ENCODE measurements at regions not wholly inside any gene's neighbourhood (a gene's known extent, or its start where the extent isn't known, plus 50 kb on each side); places are given as distances from the start of the nearest gene placed in this dataset.

DNA sequence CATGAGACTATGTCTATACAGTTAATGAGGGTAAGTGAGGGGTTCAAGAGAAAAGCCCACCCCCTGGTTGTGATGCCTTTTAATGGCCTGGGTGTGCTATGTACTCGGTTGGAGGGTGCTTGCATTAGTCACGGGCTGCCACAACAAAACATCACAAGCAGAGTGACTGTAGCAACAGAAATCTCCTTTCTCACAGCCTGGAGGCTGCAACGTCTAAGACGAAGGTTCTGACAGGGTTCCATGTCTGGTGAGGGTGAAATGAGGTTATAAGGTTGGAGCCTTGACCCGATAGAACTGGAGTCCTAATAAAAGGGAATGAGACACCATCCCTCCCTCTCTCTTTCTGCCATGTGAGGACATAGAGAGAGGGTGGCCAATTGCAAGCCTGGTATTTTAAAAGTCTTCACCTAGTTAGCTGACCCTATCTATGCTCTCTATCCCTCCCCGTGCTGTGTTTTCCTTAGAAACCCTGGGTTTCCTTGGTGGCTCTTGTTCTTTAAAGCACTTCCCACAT, 126.0 kb upstream of the GDF10 start:
- DNase-seq = no peak

DNA sequence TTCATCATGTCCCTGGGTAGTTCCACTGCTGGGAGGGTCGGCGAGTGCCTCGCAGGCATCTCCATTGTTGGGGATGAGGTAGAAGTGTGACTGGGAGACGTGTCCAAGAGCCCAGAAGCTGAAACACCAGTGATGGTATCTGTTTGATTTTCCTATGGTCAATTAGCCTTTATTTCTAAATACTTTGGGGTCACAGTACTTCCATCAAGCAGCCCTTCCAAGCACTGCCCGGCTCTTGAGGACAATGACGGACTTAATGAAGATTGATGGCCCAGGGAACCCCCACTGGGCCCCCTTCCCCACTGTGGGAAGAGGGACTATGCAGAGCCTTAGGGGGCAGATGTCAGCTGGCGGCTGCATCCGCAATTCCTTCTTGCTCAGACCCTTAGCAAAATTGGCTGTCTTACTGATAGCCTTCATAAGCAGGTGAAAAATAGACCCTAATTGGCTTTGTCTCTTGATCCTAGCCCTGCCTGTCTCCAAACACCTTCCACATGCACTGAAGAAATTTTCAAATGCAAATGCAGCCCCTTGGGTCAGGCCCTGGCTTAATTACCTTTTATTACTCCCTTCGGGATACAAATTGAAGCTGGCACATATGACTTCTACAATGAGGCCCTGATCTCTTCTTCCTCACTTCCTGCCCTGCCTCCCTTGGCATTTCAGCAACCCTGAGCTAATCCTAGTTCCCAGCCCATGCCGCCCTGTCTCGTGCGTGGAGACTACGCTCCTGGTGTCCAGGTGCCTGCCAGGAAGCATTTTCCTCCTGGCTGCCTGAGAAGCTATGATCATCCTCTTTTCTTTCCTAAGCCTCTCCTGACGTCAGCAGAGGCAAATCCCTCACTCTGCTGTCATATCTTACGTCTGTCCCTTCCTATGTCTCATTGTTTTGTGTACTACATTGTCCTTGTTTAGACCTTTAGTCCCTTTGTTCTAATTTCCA, 124.5 kb upstream of the GDF10 start:
- DNase-seq = no peak

DNA sequence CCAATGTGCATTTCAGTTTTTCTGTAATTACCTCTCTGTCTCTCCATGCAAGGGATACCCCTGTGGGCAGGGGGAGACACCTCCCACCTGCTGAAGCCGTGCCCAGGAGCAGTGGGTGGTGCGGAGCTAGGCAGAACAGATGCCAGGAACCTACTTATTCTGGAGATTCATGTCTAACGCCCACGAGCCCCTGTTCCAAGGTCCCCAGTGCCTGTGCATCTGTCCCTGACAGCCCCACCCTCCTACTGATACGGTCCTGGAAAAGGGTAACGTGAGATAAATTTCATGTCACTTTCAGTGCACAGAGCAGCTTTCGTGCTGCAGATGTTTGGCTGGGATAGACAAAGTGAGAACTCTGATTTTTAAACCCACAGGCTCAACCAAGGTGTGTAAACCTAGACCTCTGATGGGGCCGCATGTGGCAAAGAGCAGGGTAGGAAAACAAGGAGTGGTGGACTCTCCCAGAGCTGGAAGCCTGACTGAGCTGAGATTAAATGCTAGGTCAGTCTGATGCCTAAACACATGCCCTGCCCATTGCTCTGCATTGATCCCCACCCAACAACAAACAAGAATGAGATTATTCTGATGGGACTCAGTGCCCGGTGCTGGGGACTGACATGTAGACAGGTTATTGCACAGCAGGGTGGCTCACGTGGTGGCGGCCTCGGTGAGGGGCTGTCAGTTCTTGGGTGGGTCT, 123.6 kb upstream of the GDF10 start:
- DNase-seq = no peak

DNA sequence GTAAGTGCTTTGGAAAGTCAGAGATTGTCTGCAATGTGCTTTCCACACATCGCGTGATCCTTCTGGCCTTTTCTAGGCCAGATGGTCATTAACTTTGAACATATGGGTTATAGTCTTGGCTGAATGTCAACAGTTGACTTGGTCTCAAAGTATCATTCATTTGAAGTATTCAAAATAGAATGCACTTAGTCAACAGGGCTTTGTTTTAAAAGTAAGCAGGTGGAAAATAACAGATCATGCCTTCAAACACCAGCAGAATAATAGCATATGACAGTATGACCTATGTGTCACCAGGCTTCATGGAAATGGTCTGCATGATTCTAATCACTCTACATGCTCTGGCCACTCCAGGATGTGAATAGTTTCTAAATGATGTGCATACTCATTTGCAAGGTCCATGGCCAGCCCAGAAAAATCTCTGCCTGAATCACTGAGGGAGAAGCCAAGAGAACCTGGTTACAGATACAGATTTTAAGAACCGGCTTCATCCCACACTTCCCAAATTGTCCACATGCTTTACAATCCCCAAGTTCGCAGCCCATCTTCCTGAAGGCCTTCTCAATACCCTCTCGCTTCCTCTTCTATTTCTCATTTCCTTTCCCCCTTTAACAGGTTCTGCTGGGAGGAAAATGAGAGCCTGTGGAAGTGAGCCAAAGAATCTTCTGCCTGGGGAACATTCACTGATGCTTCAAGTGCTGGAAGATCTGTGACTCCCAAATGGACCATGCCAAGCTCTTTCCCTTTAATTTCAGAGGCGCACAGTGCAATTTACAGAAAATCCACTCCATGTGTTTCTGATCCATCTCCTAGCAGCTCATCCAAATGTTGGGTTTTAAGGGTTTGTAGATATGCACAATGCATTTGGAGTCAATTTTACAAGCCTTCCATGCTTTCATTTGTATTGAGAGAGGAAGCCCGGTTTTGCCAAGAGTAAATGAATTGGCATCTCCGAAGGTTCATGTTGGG, 122.8 kb upstream of the GDF10 start:
- DNase-seq = no peak

DNA sequence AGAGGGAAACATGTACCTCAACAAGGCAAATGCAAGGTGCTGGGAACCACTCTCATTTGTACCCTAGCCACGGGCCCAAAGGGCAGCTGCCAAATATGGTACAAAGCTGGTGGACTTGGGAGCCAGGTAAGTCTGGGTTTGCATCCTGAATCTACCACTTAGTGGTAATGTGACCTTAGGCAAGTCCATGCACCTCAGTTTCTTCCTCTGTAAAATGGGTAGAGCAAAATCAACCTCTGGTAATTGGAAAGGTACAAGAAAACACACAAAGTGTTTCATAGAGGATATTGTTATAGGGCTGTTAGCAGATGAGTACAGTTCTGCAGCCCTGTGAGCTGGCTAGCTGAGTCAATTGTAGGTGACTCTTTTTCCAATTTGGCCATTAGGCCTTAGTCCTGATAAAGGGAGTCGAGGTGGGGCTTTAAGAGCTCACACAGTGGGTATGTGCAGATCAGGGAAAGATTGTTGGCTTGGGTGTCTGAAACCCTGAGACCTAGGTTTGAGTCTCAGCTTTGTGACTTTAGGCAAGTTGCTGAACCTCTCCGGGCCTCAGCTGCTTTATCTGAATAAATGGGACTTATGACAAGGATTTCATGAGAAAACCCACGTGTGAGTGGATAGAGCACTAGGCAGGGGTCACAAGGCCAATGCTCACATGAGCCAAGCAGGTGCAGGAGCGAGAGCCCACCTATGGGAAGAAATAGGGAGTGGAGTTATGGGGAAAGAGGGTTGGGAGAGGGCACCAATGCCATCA, 121.3 kb upstream of the GDF10 start:
- DNase-seq = no peak

DNA sequence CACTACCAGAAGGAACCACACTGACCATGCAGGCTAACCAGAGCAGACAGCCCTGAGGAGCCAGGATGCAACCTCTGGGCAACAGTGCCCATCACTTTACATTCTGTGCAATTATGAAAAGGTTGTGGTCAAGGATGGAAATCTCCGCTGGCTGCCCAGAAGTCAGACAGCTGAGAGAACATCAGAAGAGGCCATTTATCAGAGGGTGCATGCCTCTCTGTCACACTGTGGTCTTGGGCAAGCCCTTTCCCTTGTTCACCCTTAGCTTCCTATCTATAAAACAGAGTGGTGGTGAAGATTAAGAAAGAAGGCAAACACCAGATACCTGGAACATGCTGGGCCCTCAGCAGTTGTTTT, 120.7 kb upstream of the GDF10 start:
- DNase-seq = no peak

DNA sequence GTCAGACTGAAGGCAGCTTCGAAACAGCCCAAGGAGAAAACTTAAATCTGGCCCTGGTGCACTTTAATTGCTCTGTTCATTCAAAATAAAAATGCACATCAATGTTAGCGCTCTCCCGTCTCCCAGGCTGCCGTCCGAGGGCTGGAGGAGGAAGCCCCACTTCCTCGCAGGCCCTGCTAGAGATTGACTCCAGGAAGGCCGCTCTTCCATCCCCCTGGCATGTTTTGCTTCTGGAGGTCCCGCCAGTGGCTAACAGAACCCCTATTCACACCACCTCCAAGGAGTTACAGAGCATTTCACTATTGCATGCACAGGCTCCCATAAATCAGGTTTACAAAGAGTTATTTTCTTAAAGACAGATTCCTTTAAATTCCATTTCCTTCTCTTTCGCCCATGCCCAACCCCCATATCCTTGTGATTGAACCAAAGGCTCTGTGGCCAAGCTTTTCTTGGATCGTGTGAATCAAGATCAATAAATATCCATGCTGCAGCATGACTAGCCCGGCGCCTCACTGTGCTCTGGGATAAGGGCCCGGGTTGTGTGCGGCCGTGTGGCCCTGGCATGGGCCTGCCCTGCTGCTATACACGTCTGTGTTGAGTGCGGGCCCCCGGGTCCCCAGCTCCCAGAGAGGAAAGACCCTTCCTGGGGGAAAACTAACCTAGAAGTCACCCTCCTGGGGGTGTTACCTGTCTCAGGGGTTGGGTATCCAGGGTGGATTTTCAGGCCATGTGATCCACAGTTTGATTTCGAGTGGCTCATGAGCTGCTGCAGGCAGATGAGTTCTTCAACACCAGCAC, 118.7 kb upstream of the GDF10 start:
- no peak for DNase-seq

DNA sequence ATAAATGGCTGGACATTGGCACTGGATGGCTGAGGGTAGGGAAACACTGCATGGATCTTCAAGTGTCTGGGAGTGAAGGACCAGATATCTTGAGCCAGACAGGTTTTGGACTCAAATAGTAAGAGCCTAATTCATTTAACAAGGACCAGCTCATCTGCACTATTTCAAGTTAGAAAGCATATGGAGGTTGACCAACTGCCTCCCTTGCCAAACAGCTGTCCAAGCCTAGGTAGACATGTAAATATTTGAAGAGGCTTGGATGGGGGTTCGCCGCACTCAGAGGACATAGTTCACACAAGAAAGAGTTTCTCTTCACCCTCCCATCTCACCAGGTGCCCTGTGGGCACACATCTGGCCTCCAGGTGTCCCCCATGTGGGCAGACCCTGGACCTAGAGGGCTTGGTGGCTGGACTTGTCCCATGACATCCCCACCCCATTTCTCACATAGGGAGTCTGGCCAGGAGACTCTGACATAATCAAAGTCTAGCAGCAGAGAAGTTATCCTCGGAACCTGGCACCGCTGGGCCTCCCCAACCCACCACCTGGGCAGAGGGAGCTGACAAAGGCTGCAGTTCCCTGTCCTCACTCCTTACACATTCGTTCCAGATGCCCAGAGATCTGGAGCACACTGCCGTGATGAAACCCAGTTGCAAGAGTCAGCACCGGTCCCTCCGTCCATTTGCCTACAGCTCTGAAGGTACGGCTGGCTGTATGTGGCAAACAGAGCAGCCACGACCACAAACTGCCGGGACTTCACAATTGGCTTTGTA, 116.9 kb upstream of the GDF10 start:
- no peak for DNase-seq

DNA sequence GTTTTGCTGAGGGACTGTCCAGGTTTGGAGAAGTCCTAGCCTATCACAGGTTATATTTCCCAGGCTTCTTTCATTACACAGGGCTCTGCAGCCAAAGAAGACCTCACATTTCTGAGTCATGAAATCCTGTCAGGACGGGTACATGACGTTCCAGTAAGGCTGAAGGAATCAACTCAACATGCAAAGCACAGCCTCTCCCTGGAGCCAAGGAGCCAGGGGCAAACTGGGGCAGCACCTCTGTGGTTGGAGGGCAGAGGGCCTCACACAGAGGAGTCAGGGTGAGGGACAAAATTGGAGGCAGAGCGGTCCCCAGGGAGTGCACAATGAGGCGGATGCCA, 116.3 kb upstream of the GDF10 start:
- DNase-seq = no peak

DNA sequence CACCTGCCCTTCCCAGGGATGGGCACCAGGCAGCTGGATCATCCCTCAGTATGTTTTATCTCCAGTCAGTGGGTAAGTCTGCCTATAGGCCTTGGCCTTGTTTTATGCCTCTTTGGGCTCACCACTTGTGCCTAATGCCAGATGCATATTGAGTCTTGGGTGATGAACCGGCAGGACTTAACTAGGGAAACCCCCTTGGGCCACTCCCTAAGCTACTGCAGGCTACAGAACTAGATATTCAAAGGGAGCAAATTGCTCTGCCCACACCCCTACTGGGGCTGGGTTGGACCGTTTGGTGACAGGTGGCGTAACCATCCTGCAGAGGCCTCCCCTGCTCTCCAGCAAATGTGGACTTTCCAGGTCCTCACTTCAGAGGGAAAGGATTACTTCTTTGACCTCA, 115.7 kb upstream of the GDF10 start:
- DNase-seq = no peak

DNA sequence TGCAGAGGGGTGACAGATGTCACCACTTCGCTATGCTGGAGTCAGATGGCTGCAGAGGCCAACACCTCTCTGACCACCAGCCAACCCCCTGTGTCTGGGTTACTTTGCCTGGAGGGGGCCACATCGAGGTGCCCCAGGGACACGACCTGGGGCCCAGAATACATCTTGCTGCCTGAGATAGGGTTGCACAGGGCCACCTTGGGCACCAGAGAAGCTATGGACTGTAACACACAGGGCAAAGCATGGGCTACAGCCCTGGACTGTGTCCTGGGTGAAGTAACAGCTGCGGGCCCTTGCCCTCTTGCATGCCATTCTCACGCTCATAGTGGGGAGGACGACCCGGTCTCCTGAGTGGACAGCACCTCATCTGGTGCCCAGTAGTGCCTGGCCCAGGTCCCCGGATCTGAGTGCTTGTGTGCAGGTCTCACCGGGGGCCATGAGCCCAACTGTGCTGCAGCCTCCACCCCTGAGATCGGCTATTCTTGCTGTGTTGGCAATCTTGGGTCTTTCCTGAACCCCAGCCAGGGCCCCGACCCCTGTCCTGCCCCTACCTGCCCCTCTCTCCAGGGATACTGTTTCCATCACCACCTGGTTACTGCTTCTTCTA, 115.2 kb upstream of the GDF10 start:
- no peak for DNase-seq

DNA sequence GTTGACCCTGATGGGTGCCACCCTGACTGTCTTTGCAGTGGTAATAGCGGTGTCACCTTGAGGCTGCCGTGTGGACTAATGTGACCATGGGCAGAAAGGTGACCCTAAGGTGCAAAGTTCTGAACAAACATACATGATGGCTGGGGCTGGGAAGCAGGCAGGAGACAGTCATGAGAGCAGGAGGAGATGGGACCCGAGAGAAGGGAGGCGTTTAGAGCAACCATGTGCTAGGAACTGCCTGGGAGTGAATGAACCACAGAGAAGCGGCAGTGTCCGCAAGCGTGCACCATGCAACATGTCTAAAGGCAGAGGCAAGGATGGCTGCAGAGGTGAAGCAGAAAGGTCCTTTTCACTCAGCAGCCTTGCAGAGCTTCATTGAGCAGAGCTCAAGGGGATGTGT, 113.1 kb upstream of the GDF10 start:
- DNase-seq = no peak

DNA sequence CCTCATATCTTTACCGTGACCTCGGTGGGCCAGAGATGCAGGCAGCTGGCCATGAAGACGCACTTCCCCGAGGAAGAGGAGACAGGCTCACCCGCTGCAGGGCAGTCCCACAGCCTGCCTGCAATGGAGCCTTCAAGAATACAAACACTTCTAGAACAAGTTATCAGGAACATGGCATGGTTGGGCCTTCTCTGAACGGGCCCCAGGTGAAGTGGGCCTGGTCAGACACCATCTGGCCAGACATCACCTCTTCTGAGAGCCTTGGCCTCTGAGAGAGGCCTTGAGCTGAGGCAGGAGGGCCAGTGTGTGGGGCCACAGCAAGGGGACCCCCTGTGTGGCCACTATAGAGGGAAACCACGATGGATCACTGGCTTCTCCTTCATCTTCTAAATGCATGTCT, 112.4 kb upstream of the GDF10 start:
- no peak for DNase-seq

DNA sequence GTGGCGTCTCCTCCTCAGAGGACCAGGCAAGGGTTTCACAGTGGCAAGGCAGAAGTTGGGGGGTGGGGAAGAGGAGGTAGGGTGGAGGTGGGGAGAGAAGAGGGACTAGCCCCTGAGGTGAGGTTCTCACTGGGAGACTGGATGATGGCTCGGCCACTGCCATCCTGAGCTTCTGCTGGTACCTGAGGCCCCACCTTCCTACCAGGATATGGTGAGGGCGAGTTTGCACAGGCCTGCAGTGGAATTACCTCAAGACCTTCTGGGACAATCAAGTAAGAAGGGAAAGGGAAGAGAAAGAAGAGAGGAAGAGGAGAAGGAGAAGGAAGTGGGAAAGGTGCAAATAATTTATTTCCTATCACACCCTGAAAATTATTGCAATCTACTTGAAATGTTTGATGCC, 111.8 kb upstream of the GDF10 start:
- no peak for DNase-seq

DNA sequence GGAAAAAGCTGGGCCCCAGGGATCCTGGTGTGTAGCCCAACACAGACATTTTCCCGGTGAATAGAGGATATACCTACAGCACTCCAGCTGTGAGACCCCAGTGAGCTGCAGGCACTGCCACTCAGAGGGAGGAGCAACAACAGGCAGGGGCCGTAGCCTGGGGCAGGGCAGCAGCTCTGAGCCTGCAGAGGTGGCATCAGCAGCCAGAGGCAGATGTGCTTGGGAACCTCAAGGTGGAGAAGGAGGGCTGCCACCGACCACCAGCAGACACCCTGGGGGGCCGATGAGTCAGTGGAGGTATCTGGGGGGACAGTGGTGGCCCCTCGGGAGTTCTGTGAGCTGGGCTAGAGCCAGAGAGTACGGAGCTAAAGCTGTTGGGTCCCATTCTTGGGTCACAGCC, 110.2 kb upstream of the GDF10 start:
- no peak for DNase-seq

DNA sequence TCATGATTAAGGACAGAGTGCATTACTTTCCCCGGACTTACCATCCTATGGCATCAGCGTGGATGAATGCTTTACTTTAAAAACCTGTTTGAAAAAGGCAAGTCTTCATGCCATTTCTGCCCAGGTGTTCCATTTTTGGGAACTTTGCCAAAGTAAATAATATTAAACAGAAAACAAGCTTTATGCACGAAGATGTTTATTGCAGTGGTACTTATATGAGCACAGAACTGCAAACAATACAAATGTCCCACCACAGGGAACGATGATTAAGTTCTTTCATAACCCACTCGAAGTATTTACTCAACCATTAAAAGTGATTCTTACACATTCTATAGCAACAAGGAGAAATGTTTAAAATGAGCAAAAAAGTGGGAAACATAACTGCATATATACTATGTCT, 109.7 kb upstream of the GDF10 start:
- DNase-seq = no peak

DNA sequence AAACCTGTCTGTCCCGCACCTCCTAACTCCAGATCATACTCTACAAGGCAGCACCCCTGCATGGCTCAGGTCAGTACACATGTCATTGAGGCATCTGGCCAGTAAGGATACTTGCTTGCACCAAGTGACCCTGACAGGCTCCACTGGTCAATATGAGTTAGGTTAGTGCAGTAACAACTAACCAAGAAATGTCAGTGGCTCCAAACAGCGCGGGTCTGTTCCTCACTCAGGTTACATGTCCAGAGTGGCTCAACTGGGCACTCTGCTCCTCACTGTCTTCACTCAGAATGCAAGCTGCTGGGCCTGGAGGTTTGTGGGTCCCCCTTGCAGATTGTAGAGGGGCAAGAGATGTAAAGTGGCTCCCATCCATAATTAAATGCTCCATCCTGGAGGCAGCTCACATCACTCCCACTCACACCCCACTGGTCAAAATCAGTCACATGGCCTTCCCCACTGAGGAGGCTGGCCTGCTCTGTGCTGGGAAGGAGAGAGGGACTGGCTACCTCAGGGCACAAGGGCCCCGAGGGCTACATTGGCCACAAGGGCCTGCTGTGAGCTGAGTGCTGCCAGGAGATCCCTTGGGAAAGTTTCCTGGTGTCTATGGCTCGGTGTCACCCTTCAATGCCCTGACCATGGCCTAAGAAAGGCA, 109.1 kb upstream of the GDF10 start:
- no peak for DNase-seq

DNA sequence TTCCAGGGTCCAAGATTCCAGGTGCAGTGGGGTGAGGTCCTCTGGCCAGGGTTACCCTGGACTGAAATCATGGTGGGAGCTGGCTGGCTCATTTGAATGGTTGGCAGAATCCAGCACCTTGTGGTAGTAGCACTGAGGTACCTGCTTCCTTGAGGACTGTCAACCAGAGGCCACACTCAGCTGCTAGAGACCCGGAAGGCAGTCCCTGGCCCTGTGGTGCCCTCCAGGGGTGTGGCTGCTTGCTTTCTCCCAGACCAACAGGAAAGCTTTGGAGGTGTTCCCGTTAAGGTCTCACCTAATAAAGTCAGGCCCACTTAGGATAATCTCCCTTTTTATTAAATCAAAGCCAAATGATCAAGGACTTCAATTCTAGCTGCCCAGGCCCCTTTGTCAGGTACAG, 107.7 kb upstream of the GDF10 start:
- no peak for DNase-seq

DNA sequence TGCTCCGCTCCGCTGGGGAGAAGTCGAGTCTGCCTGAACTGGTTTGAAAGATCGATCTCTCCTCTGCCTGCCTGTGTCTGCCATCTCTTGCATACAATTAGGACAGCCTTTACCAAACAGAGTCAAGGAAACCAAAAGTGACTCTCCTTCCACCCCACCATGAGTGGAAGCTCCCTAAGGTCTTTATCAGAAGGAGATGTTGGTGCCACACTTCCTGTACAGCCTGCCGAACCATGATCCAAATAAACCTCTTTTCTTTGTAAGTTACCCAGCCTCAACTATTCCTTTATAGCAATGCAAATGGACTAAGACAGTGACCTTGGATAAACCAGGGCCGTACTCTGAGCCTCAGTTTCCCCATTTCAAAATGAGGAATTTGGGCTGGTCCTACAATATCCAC, 106.3 kb upstream of the GDF10 start:
- DNase-seq = no peak

Data from stimulated activated CD4-positive, alpha-beta T cell treated with anti-CD3 and anti-CD28 coated beads, Interleukin-12 subunit alpha, Interleukin-12 subunit beta, amount 100 ng/mL, for 4 hours (primary cell).